ENCODE measurements at regions not wholly inside any gene's neighbourhood (a gene's known extent, or its start where the extent isn't known, plus 50 kb on each side); places are given as distances from the start of the nearest gene placed in this dataset.
A peak's percentile ranks its signal among the peaks of the same experiment; 100 is the strongest.
"Not testable (repeated sequence)": the region's sequence is repeated elsewhere in the genome, so short reads cannot be mapped to it uniquely, and the experiment has no call there.

DNA sequence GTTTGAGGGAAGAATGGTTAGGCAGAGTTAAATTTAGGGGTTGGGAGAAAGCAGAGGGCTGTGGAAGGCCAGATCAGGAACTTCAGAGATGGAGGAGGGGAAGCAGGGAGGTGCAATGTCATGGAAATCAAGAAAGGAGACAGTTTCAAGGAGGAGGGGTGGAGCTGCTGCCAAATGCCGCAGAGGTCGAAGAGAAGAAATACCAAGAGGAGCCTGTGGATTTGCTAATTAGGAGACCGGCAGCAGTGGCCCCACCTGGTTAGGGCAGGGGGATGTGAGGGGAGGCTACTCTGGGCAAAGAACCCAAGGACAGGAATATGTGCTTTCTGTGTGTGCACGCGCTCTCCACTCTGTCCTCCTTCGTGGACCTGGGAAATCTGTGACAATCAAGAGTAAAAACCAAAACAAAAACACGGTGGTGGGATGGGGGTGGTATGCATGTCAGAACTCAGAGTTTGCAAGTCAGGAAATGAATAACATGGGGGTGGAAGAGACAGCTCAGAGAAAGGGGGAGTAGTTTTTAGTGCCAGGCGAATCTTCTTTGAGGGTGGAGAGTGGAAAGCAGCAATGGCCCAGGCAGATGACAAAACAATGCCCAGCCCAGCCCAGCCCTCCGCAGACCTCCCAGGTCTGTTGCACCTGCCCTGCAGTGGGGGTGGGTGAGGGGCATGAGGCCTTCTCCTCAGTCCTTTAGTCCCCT lies 102.9 kb upstream of the PAX2 start:
- DNase-seq, result no peak

- DNase-seq, result no peak
These were observed 100.3 kb upstream of the PAX2 start for GRCh38 chr10:100645091-100645490.

DNA sequence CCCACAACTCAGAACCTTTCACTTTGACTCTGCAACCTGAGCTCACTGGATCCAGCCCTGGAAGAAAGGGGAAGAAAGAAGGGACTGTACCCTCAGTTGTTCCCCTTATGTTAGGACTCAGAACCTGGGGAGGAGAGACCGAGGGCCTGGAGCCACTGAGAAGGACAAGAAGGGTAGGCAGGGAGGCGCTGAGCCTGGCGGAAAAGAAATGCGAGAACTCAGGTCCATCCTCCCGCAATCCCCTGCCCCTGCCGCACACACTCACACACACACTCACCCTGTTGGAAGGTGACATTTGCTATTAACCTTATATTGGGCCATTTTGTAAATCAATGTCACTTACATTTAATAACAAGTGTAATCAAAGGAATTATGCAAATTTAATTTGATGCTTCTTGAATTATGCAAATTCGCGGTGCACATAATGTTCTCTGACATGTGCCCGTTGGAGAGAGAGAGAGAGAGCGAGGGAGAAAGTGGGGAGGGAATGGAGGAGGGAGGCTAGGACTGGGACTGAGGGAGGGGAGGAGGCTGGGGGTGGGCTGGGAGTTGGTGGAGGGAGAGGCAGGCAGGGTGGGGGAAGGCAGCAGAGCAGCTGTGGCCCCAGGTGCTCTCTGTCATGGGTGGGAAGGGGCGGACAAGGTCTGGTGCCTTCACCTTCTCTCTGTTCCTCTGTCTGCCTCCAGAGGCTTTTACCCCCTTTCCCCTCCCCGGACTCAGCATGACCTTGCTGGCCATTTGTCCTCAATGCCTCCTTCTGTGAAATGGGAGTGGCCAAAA lies 99.6 kb upstream of the PAX2 start:
- DNase-seq, result no peak

GRCh38 chr10:100647928-100648327 lies 97.5 kb upstream of the PAX2 start:
- DNase-seq, result no peak

GRCh38 chr10:100650693-100651092 lies 94.7 kb upstream of the PAX2 start:
- no peak for DNase-seq

- not testable (repeated sequence) for DNase-seq
These were observed 94.3 kb upstream of the PAX2 start for GRCh38 chr10:100651099-100651498.

- no peak for DNase-seq
These were observed 93.5 kb upstream of the PAX2 start for GRCh38 chr10:100651916-100652315.

GRCh38 chr10:100652406-100653135 lies 92.8 kb upstream of the PAX2 start:
- no peak for DNase-seq

DNA sequence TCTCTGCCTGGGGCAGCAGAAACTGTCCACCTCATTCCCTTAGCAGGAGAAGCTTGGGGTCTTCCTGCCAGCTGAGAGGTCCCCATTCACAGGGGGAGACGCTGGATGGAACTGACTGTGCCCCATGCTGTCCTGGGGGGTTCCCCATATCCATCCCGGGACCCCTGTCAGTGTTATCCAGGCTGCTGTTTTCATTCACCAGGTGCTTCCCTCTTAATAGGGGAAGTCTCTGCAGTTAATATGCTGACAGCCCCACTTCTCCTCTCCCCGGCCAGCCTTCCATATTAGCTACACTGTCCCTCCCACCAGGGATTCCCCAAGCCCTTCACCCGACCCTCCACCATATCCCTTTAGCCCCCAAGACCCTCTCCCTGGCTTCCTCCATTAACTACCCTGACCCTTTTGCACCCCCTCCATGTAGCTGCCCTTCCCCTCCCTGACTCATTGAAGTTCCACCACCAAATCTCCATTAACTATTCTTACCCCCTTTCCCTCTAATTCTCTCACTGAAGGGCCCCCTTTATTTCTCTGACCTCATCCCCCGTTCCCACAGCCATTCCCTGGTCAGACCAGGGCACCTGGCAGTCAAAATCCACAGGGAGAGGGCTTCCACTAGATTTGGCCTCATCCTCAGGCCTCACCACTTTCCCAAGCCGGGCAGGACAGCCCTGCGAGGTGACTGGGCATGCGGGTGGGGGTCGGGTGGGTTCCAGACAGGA lies 92.0 kb upstream of the PAX2 start:
- DNase-seq, result no peak

- peak; percentile 6 for DNase-seq
These were observed 91.2 kb upstream of the PAX2 start for GRCh38 chr10:100653957-100654781.

GRCh38 chr10:100654782-100655325 lies 90.5 kb upstream of the PAX2 start:
- no peak for DNase-seq

- DNase-seq, result no peak
These were observed 90.0 kb upstream of the PAX2 start for GRCh38 chr10:100655326-100655759.

- no peak for DNase-seq
These were observed 89.5 kb upstream of the PAX2 start for GRCh38 chr10:100655760-100656421.

DNA sequence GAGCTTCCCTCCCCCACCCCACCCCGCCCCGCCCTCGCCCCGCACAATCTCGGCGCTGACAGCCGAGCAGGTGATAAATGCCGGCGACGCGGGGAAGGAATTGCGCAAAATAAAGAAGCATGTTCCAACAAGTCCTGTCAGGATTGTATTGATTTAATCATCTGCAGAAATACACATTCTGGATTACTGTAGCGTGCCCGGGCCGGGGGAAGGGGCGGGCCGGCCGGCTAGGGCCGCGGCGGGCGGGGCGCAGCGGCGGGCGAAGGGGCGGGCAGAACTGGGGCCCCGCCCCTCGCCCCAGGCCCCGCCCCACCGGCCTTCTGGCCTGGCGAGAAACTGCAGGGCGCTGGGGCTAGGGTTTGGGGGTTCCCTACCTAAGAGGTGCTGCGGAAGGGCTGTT lies 88.9 kb upstream of the PAX2 start:
- DNase-seq, result no peak

DNA sequence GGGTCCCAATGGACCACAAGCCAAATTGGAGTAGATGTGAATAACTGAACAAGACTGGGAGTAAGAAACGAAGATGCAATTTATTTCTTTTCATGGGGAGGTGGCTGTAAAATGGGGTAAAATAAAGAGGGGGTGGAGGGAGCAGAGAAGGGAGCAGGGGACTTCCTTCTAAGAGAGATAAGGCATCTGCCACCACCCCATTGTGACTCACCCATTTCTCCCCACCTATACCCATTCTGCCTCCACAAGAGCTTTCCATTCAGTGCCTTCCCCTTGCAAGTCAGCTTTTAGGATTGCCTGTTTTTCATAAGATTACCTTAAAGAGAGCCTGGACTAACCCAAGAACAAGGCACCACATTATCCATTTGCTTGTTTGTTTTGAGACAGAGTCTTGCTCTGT lies 87.1 kb upstream of the PAX2 start:
- DNase-seq, result no peak

- no peak for DNase-seq
These were observed 85.9 kb upstream of the PAX2 start for GRCh38 chr10:100659361-100660098.

- no peak for DNase-seq
These were observed 85.0 kb upstream of the PAX2 start for GRCh38 chr10:100660365-100660764.

DNA sequence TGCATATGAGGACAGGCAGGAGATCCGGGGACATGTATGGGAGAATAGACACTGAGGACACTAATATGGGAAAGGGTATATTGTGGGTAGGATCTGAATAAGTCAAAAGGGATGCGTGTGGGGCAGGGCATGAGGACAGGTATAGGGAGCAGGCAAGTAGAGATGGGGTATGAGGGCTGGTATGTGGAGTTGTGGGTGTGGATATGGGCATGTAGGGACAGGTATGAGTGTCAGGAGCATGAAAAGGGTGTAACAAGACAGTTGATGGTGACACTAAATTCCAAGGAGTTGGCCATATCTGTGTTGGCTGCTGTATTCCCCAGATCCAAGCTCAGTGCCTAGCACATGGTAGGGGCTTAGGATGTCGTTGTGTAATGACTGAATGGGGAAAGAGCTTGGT lies 84.4 kb upstream of the PAX2 start:
- DNase-seq, result no peak

DNA sequence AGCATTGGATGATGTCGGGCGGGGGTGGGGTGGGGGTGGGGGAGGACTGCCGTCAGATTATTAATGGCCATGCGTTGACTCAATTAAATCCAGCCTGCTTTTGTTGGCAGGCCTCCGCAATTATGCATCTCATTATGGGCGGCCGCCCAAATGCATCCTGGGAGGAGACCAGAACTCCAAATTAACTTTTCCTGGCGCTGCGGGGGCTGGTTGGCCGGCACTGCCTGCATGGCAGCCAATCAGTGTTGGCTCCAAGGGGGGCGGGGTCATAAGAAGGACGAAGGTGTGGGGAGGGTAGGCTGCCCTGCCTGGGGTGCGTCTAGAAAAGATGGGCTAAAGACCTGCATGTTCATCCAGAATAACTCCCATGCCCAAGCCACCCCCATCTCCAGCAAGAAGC lies 83.9 kb upstream of the PAX2 start:
- DNase-seq, result no peak

DNA sequence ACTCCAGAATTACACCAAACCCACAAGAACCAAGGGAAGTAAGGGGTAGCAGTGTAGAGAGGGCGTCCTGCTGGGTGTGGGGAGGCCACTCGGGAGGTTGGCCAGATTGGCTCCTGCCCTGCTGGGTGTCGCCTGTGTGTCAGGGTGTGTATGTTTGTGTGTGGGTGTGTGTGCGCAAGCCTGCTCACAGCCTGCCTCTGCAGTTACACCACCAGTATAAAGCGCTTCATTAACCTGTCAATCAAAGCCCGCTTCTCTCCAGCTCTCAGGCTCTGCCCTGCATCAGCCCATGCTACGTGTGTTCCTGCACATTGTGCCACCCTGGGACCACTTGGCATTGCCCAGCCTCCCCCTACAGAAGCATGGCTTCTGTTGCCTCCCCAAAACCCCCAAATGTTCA lies 83.3 kb upstream of the PAX2 start:
- DNase-seq, result no peak

Data from RPMI8226 (cell line).